HG02588 (cell line): ENCODE measurements at regions not wholly inside any gene's neighbourhood (a gene's known extent, or its start where the extent isn't known, plus 50 kb on each side); places are given as distances from the start of the nearest gene placed in this dataset.
"Not testable (repeated sequence)": the region's sequence is repeated elsewhere in the genome, so short reads cannot be mapped to it uniquely, and the experiment has no call there.

Experiments used
- ATAC-seq: cut with Tn5 transposase; IDR thresholded peaks from one replicate; pipeline ENCODE4 v1.9.1; 2021; ENCODE audit warnings: mild to moderate bottlenecking, moderate library complexity; ENCODE audit not compliant: unreplicated experiment

DNA sequence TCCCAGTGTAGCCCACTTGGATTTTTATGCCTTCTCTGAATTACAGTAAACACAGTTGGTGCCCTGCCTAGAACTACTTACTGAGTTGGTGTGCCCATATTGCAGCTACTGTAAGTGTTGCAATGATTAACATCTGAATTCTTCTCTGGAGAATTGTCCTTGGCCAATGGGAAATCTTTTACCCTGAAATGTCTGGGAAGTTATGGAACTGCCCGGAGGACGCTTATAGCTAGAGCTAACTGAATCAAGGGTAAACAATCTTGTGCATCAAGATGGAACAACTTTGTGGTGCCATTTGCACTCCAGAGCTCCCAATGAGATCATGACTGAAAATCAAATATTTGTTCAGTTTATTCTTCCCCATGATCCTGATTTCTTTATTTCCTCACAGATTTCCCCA lies 246.7 kb upstream of the CBLB start:
- no peak for ATAC-seq

DNA sequence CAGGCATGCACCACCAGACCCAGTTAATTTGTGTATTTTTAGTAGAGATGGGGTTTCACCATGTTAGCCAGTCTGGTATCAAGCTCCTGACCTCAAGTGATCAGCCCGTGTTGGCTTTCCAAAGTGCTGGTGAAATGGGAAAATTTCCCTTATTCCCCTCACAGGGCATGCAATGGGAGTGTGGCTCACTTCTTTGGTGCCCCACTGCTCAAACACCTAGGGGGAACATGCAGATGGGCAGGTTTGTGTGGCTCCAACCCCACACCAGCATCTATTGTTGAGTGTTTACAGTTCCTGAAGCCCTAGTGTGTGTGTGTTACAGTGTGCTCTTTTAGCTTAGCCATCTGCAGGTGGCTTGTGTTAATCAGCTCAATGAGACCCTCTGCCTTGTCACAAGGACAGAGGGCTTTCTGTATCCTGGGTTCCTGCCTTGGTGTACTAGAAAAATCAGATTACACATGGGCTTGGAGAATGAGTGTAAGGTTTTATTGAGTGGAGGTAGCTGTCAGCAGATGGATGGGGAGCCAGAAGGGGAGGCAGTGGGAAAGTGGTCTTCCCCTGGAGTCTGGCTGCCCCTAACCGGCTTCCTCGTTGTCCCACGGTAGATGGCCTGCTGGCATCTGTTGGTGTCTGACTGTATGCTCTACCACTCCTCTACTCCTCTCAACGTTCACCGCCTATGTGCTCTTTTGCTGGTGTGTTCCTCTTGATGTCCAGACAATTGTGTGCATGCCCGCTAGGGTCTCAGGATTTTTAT lies 248.1 kb upstream of the CBLB start:
- no peak for ATAC-seq

DNA sequence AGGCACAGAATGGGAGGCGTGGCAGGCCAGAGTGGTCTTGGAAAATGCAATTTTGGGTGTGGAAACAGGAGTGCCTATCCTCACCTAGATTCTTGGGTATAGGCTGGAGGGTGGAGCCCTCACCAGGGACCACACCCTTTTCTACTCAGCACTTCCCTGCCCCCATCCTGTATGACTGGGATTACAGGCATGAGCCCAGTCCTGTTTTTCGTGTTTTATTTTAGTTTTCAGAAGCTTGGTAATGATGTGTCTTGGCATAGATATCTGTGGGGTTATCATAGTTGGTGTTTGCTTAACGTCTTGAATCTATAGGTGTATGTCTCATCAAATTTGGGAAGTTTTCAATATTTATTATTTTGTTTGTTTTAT lies 248.7 kb upstream of the CBLB start:
- ATAC-seq, result no peak

DNA sequence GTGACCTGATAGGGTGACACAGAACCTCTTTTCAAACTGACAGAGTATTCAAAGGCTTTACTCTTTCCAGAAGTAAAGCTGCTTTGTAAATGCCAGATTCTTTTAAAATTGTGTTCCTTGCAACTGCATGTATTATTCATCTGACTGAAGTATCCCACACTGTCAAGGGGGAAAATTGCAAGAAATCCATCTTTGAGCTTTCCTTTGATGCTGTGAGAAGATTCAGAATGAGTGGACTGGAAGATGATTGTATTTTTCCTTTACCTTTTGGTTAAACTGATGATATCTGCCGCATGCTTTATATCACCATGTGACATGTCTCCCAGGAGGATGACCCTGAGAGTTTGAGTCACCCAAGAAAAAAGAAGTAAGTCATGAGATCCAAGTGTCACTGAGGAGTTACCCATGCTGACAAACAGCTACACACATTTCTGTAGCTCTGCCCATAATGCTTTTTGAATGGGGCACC lies 250.8 kb upstream of the CBLB start:
- no peak for ATAC-seq

DNA sequence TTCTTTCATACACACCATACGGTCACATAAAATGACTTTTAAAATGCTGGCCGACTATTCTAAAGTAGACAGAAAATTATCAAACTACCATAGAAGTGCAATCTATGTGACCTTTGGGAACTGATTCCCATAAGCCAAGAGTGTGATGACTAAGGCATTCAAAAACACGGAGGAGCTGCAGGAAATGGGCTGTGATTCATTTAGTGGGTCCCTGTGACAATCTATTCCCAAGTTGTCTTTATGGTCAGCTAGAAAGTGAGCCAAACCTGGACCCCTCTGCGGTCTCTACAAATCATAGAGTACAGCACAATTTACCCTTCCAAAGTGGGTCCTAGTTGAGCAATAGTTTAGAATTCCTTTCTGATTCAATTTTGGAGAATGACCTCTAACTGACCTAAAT lies 251.5 kb upstream of the CBLB start:
- ATAC-seq, result no peak

DNA sequence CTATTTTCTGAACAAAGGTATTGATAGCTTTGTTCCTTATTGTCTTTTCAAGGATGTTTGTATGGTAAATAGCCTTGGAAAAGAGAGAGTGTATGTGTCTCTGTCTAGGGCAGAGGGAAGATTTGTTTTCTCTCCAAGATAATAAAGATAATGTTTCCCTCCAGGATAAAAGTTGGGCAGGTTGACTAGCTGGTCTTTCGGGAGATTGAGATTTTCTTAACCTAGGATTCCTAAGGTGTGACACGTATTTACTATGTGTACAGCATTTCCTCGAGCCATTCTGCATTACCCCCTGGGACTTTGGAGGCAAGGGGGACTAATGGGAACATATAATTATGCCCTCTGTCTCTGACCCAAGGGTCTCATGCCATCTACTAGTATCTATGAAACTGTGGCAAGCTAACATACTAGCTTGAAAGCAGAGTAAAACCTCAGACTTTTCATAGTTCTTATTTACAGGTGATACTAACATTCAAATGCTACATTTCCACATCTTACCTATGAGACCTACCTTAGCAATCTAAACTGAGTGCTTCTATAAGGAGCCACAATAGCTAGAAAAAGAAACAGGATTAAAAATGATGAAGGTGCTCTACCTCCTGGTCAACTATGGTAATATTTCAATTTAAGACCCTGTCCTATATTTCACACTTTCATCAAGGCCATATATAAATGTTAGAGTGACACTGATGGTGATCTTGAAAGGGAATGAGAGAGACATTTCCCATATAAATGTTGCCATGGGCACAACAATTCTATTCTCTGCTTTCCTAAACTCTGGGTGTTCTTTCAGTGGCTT lies 252.9 kb upstream of the CBLB start:
- no peak for ATAC-seq

DNA sequence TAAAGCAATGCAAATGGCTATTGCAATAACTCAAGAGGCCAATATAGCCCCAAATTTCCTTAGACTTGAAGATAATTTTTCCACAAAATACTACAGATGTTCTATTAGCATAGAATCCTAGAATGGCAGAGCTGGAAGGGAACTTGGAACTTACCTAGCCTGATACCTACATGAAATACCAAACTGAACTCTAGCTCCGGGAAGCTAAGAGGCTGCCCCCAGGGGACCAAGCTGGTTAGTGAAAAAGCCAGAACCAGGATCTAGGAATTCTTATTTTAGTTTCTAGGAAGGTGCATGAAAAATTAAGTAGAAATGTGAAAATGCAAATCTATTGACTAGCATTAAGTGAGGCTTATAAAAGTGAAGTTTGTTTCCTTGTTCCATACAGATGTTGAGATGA lies 256.0 kb upstream of the CBLB start:
- ATAC-seq, result no peak

DNA sequence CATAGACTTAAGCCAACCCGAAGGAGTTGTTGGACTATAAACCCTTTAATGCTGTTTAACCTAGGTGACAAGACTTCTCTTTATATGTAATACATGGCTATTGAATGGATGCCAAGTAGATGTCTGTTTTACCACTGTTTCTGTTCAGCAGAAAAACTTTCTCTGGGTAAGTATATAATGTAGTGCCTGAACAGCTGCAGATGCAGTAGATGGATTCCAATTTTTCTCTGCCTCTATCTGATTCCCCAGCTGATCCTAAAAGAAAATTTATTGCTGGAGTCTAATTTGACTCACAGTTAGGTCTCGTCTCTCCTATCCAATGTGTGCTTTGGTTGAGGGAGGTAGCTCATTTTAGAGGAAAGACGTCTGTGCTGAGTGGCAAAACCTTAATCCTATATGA lies 256.5 kb upstream of the CBLB start:
- no peak for ATAC-seq

DNA sequence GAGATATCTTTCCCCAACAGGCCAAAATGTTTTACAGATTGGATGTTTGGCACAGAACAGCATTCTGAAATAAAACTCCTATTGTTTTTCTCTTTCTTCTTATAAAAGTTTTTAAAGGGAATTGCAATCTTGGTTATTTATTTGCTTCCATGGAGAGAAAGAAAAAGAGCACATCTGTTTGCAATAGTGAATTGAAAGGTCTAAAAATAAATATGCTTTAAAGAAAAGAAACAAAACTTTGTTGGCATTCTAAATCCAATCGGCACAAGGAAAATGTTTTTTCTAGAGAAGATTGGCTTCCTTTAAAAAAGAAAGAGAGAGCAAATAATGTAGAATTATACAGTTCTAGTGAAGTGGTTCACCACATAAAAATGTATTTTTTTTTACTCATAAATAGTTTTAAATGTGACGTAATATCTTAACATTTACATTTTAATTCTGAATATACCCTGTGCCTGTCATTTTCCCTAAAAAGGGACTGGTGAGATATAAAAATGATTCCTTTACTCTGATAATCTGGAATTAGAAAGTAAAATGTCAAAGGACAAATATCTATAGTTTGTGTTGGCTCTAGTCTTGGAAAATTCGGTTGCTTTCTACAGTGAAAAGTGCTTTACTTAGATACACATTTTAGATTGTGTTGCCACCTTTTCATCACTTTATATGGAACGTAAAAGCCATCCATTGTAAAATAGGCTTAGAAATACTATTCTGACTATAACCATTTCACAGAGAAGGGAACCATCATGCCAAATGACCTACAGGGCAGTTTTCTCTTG lies 257.4 kb upstream of the CBLB start:
- ATAC-seq, result no peak

DNA sequence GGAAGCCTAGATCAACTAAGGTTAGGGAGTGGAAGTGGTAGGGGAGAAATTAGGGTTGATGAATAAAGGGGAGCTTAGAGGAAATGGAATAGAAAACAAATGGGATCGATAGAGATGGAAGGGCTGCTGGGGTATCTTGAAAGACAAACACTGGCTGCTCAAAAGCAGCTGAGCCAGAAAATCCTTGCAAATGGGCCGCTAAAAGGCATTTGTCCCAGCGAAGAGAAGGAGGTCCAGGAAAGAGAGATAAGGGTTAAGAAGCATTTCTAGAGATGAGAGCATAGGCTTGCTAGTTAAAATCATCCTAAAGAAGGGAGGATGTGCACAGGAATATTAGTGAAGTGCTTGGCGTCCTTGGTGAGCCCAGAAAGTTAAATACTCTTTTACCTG lies 258.0 kb upstream of the CBLB start:
- ATAC-seq, result no peak

DNA sequence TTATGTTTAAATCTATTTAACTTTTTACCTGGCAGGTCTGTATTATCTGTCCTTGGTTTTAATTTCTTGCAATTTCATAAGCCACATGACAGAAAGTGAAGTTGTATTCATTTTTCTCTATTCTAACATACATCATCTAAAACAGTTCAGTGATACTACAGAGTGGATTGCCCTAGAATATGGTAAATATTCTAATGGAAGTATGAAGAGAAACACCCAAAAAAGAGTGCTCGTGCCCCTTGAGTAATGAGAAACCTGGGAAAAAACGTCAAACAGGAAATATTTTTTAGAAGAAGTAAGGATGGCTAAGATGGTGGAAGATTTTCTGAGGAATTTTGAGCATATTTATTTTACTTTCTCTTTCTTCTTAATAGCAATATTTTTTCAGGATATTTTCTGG lies 261.1 kb upstream of the CBLB start:
- ATAC-seq, result no peak

DNA sequence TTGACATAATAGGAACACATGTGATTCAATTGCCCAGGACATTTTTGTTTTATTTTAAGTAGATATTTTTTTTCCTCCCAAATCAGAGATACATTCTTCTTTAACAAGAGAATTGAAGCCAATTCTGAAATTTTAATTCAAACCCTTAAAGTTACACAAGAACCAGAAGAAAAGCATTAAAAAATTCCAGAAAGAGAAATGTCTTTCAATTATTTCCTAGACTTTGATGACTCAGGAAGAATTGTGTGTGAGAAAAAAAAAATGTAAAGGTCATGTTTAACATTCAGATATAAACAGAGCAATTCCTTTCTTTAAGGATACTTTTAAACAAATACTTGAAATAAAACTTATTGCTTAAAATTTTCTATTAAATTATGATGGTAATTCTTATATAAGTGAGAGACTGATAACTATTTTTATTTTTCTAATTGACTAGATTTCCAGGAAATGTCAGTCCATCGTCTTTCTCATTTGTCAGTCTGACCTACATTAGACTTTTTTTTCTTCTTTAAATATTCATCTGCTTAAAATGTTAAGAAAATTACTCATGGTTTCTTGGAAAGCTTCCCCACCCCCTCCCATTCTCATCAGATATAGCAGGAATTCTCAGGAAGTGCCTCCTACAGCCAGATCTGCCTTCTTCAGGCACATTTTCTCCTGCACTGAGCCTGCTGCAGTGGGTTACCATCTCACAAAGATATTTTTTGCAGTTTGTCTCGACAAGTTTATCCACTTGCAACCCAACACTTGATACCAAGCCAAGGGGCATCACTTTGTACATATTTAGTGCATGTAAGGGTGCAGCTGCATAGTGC lies 261.8 kb upstream of the CBLB start:
- ATAC-seq, result no peak

DNA sequence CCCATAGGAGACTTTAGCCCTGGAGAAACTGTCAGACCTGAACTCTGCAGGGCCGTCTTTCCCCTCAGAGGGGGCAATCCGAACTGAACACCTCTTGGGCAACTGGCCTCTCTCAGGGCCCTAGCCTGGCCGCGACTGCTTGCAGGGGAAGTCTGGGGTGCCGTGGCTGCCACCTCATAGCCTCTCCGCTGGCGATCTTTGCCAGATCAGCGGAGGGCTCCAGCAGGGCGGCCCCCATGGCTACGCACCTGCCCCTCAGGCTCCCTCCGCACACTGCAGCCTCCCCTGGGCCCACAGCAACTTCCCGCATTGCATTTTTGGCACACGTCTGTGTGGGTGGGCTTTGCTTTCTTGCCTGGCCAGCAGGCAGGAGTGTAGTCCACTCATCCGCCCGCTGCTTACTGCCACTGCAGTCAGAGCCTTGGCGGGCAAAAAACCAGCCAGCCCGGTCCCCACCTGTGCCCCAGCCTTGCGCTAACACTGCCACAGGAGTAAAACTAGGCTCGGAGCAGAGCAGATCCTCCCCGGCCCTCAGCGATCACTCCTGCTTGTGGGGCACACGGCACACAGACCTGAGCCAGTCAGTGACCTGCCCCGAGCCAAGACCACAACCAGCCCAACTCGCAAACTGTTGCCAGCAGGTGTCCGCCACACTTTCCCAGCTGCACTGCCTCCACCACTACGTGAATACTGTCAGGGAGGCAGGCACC lies 266.8 kb upstream of the CBLB start:
- ATAC-seq, result no peak

DNA sequence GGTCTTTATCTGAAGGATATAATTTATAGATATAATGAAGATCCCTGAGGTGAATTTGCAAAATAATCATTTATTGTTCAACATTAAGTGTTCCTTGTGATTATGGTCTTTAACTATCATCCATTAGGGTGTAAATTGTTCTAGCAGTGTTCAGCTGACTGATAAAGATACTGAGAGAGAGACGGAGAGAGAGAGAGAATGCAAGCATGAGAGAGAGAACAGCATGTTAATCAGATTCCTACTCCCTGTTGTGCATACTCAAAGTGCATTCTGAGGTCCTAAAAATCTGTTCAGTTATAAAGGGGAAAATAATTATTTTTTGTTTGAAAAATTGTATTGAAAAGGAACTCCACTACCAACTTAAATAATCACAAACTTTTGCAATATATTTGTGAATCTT lies 271.0 kb upstream of the CBLB start:
- no peak for ATAC-seq

DNA sequence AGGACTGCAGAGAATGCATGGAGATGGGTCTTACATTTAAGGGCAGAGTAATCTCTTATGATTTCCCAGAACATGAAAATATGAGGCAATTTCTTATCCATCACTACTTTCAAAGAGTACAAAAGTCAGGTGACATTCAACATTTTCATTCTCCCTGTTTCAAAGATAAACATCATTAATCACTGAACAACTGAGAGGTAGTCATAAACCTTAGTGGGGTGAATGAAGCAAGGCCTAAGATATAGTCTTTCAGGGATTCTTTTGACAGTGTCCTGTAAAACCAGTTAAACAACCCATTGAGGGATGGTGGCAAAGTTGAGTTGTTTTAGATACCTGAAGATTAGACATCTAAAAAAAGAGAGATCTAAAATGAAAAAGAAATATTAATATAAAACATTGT lies 271.6 kb upstream of the CBLB start:
- ATAC-seq, result no peak

DNA sequence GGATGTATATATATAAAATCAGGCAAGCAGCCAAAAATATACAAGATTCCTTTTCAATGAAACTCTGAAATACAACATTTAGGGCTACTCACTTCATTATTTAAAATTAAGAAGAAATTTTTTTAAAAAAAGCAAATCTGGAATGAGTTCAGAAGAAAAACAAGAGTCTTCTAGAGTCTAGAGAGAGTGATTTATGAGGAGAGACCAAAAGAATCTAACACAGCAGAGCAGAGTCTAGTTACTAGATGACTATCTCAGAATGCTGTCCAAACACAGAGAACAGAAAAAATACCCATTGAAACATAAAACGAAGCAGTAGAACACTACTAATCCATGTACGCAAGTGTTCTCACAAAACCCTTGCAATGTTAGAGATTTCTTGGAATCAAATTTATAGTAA lies 275.2 kb upstream of the CBLB start:
- no peak for ATAC-seq

DNA sequence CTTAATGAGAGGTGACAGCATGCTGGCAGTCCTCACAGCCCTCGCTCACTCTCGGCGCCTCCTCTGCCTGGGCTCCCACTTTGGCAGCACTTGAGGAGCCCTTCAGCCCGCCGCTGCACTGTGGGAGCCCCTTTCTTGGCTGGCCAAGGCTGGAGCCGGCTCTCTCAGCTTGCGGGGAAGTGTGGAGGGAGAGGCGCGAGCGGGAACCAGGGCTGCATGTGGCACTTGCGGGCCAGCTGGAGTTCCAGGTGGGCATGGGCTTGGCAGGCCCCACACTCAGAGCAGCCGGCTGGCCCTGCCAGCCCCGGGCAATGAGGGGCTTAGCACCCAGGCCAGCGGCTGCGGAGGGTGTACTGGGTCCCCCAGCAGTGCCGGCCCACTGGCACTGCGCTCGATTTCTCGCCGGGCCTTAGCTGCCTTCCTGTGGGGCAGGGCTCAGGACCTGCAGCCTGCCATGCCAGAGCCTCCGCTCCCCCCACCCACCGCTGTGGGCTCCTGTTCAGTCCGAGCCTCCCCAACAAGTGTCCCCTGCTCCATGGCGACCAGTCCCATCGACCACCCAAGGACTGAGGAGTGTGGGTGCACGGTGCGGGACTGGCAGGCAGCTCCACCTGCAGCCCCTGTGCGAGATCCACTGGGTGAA lies 279.7 kb upstream of the CBLB start:
- ATAC-seq, result not testable (repeated sequence)

DNA sequence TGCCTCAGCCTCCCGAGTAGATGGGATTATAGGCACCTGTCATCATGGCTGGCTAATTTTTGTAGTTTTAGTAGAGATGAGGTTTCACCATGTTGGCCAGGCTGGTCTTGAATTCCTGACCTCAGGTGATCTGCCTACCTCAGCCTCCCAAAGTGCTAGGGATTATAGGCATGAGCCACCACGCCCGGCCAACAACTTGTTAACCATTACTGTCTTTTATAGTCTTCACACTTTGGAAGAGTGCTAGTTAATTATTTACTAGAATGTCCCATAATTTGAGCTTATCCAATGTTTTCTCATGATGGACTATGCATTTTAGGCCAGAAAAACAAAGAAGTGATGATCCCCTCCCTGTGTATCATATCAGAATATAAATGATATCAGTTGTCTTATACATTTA lies 288.6 kb upstream of the CBLB start:
- no peak for ATAC-seq

DNA sequence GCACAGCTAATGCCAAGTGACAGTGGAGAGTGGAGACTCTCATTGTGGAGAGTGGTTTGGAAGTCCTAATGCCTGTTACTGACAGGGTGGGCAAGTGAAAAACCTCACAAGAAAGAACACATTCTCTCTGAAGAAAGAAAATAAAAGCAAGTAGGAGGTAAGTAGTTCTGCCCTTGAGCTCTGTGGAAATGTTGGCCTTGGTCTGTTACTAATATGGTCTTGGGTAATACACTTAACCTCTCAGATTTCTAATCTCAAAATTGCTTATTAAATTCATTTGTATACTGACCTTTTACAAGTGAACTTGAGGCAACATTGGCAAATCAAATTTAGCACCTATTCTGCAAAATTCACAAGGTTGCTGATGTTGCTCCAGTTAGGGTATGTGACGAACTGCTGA lies 291.6 kb upstream of the CBLB start:
- ATAC-seq, result no peak

DNA sequence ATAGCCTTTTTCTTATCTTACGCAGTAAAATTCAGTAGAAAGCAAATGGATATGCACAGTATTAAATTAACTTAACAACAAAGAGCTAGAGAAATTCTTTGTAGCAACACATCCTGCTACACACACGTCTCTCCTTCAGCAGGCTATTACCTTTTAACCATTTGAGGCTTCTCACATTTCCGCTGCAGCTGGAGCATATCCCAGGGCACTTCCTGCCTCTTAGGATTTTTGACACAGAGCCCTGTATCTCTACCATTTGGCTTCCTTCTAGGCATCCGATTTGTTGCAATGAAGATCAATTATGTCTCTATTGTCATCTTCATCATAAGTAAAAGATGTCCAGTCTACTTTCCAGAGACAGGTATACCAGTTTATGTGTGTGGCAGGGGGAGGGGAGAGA lies 292.4 kb upstream of the CBLB start:
- no peak for ATAC-seq
